ENCODE measurements at regions not wholly inside any gene's neighbourhood (a gene's known extent, or its start where the extent isn't known, plus 50 kb on each side); places are given as distances from the start of the nearest gene placed in this dataset.

GRCh38 chr14:97604731-97605130, 807.5 kb downstream of the VRK1 start:
- H3K27ac ChIP-seq = no peak overlapping the region
- no peak for TF ChIP-seq CTCF (conservative IDR thresholded peaks at IDR 0.05)

- TF ChIP-seq CTCF (conservative IDR thresholded peaks at IDR 0.05) = no peak
- H3K27ac ChIP-seq = no peak overlapping the region
These were observed 821.2 kb downstream of the VRK1 start for GRCh38 chr14:97618401-97618800.

GRCh38 chr14:97618917-97619690, 821.9 kb downstream of the VRK1 start:
- H3K27ac ChIP-seq = no peak overlapping the region
- TF ChIP-seq CTCF (conservative IDR thresholded peaks at IDR 0.05) = no peak

- H3K27ac ChIP-seq = no peak overlapping the region
- no peak for TF ChIP-seq CTCF (conservative IDR thresholded peaks at IDR 0.05)
These were observed 822.9 kb downstream of the VRK1 start for GRCh38 chr14:97620066-97620465.

- no peak overlapping the region for H3K27ac ChIP-seq
These were observed 827.8 kb downstream of the VRK1 start for GRCh38 chr14:97624985-97625384.

GRCh38 chr14:97625477-97625876, 828.3 kb downstream of the VRK1 start:
- H3K27ac ChIP-seq = no peak overlapping the region
- no peak for TF ChIP-seq CTCF (conservative IDR thresholded peaks at IDR 0.05)

More at GRCh38 chr14:97624985-97625384, 827.8 kb downstream of the VRK1 start:
- TF ChIP-seq CTCF (conservative IDR thresholded peaks at IDR 0.05) = no peak

GRCh38 chr14:97626088-97626487, 828.9 kb downstream of the VRK1 start:
- TF ChIP-seq CTCF (conservative IDR thresholded peaks at IDR 0.05) = no peak
- H3K27ac ChIP-seq = no peak overlapping the region
